IPS-20b (cell line): ENCODE measurements at regions not wholly inside any gene's neighbourhood (a gene's known extent, or its start where the extent isn't known, plus 50 kb on each side); places are given as distances from the start of the nearest gene placed in this dataset.

Experiments used
- H3K27ac ChIP-seq: one replicate; pipeline ENCODE4 v1.5.1; 2013; ENCODE audit warnings: low read length
- H3K27me3 ChIP-seq: 2 replicates; pipeline ENCODE4 v1.6.1; 2013; ENCODE audit warnings: mild to moderate bottlenecking, low read length, inconsistent platforms; ENCODE audit not compliant: insufficient read depth
- H3K36me3 ChIP-seq: 2 replicates; pipeline ENCODE4 v1.6.1; 2013; ENCODE audit warnings: low read depth, mild to moderate bottlenecking, inconsistent platforms, low read length, moderate library complexity; ENCODE audit not compliant: insufficient read depth
- H3K4me1 ChIP-seq: 2 replicates; pipeline ENCODE4 v1.6.1; 2013; ENCODE audit warnings: mild to moderate bottlenecking, control low read depth, inconsistent platforms, low read length, moderate library complexity; ENCODE audit not compliant: insufficient read depth
- H3K4me3 ChIP-seq: 2 replicates; pipeline ENCODE4 v1.5.1; 2013; ENCODE audit warnings: mild to moderate bottlenecking, low read length, inconsistent platforms
- H3K9ac ChIP-seq: 2 replicates; pipeline ENCODE4 v1.6.1; 2013; ENCODE audit warnings: low read depth, mild to moderate bottlenecking, inconsistent platforms, low read length, moderate library complexity
- H3K9me3 ChIP-seq: 2 replicates; pipeline ENCODE4 v1.6.1; 2013; ENCODE audit warnings: mild to moderate bottlenecking, low read depth, low read length, inconsistent platforms; ENCODE audit not compliant: insufficient read depth

- no peaks in the 10 kb centered on the region for H3K9me3 ChIP-seq
- H3K27me3 ChIP-seq, result no peaks in the 10 kb centered on the region
- H3K9ac ChIP-seq, result no peak overlapping the region
- H3K27ac ChIP-seq, result no peak overlapping the region
- H3K36me3 ChIP-seq, result no peaks in the 10 kb centered on the region
- no peaks in the 10 kb centered on the region for H3K4me1 ChIP-seq
- no peak overlapping the region for H3K4me3 ChIP-seq
These were observed 575.0 kb downstream of the DCDC2C start for GRCh38 chr2:4278392-4278791.

- no peak overlapping the region for H3K9ac ChIP-seq
- no peaks in the 10 kb centered on the region for H3K36me3 ChIP-seq
- no peak overlapping the region for H3K27ac ChIP-seq
- H3K27me3 ChIP-seq, result no peaks in the 10 kb centered on the region
- H3K9me3 ChIP-seq, result no peaks in the 10 kb centered on the region
- H3K4me3 ChIP-seq, result no peak overlapping the region
- H3K4me1 ChIP-seq, result no peaks in the 10 kb centered on the region
These were observed 576.1 kb downstream of the DCDC2C start for GRCh38 chr2:4279431-4279830.

GRCh38 chr2:4291430-4291829, 588.1 kb downstream of the DCDC2C start:
- Histone ChIP-seq H3K9me3 (no peaks in the 10 kb centered on the region), H3K36me3 (no peaks in the 10 kb centered on the region), H3K27ac (no peak overlapping the region), H3K4me1 (no peaks in the 10 kb centered on the region), H3K4me3 (no peak overlapping the region), H3K9ac (no peak overlapping the region), H3K27me3 (no peaks in the 10 kb centered on the region)

DNA sequence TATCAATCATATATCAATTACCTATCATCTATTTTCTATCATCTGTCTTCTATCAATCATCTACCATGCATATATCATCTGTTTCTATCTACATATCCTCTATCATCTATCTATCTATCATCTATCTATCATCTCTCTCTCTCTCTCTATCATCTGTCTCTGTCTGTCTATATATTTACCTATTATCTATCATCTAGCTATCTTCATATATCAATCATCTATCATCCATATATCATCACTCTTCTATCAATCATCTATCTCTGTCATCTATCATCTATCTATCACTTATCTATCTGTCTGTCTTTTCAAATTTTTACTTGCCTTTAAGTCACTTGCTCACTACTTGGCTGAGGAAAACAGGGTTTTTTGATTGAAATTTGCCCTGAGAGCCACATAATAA, 592.3 kb downstream of the DCDC2C start:
- Histone ChIP-seq H3K9ac (no peak overlapping the region), H3K9me3 (no peaks in the 10 kb centered on the region), H3K27ac (no peak overlapping the region), H3K4me1 (no peaks in the 10 kb centered on the region), H3K36me3 (no peaks in the 10 kb centered on the region), H3K27me3 (no peaks in the 10 kb centered on the region), H3K4me3 (no peak overlapping the region)

DNA sequence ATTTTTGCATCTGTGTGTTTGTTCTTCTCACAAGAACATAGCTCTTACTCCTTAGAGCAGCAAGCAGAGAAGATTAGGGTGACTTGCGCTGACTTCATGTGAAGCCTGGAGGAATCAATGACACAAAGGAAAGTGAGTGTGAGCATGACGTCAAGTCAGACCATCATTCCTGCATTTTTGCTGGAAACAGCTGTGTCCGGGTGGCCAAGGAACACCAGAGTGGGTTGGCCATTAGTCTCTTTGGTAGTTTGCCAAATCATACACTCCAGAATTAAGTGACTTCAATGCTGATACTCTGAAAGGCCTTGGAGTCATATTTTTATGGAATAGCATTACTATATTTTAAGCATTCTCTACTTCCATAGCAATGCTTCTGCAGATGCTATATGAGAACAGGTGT, 597.2 kb downstream of the DCDC2C start:
- no peaks in the 10 kb centered on the region for H3K36me3 ChIP-seq
- no peaks in the 10 kb centered on the region for H3K4me1 ChIP-seq
- H3K9me3 ChIP-seq, result no peaks in the 10 kb centered on the region
- H3K27me3 ChIP-seq, result no peaks in the 10 kb centered on the region
- H3K4me3 ChIP-seq, result no peak overlapping the region
- no peak overlapping the region for H3K27ac ChIP-seq
- no peak overlapping the region for H3K9ac ChIP-seq

DNA sequence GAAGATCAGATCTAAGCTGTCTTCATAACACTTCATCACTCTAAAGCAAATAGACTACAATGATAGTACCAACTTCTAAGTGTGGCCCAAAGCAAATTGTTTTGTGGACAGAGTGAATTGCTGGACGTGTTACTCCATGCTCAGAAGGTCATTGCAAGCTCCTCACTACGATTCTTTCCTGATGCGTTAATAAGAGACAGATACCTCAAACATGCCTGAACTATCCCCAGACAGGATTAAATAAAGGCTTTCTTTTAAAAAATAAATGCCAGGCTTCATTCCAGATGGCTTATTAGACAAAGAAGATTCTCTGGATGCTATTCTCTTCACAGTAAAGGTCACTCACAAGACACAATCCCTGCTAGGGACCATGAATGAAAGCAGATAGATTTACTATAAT, 621.2 kb downstream of the DCDC2C start:
- Histone ChIP-seq H3K27me3 (no peaks in the 10 kb centered on the region), H3K36me3 (no peaks in the 10 kb centered on the region), H3K9me3 (no peaks in the 10 kb centered on the region), H3K4me1 (no peaks in the 10 kb centered on the region), H3K4me3 (no peak overlapping the region), H3K27ac (no peak overlapping the region), H3K9ac (no peak overlapping the region)

DNA sequence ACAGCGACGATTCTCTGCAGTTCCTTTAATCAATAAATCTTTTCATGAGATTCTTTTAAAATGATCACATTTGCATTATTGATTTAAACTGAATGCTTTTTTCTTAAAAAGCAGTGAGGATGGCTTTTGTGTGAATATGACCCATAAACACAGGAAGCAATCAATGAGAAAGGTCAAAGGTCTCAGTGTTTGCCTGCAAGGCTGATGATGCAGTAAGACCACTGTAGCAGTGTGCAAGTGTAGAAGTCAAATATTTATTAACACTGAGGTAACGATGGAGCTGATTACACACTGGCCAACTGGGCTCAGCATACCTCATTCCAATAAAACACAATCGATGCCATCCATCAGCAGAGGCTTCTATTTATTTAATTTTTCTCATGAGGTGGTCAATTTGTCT, 633.5 kb downstream of the DCDC2C start:
- Histone ChIP-seq H3K4me3 (no peak overlapping the region), H3K27ac (no peak overlapping the region), H3K9me3 (peaks cover 7% of the 10 kb centered on the region), H3K27me3 (no peaks in the 10 kb centered on the region), H3K4me1 (peaks cover 5% of the 10 kb centered on the region; the same call in 1 of the 2 replicates), H3K36me3 (no peaks in the 10 kb centered on the region), H3K9ac (no peak overlapping the region)

DNA sequence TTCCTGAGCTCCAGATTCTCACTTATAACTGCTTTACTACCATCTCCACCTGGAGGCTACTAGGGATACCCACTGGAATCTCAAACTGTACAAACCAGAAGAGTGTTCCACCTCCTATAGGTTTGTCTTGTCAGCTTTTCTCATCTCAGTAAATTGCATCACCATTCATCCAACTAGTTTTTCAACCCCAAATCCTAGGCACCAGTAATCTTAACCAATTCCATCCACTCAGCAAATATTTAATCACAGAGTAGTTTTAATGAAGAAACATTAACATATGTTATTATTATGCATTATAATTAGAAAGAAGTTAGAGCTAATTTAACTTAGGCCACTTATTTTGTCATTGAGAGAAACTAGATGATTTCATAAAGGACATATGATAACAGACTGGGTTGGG, 635.0 kb downstream of the DCDC2C start:
- peaks cover 8% of the 10 kb centered on the region for H3K9me3 ChIP-seq
- H3K36me3 ChIP-seq, result no peaks in the 10 kb centered on the region
- no peaks in the 10 kb centered on the region for H3K27me3 ChIP-seq
- H3K4me3 ChIP-seq, result no peak overlapping the region
- H3K4me1 ChIP-seq, result peaks cover 5% of the 10 kb centered on the region; the same call in 1 of the 2 replicates
- H3K9ac ChIP-seq, result no peak overlapping the region
- no peak overlapping the region for H3K27ac ChIP-seq

DNA sequence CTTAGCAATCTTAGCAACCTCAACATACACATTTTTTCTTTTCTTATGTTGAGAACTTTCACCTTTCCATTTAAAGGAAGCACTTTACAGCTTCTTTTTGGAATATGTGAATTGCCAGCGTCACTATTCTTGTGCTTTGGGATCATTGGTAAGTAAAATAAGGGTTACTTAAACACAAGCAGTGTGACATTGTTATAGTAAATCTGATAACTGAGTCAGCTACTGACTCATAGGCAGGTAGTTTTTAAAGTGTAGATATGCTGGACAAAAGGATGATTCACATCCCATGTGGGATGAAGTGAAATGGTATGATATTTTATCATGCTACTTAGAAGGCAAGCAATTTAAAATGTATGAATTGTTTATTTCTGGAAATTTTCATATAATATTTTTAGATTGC, 637.2 kb downstream of the DCDC2C start:
- Histone ChIP-seq H3K9ac (no peak overlapping the region), H3K27me3 (no peaks in the 10 kb centered on the region), H3K27ac (no peak overlapping the region), H3K36me3 (no peaks in the 10 kb centered on the region), H3K9me3 (peaks cover 8% of the 10 kb centered on the region), H3K4me3 (no peak overlapping the region), H3K4me1 (peaks cover 5% of the 10 kb centered on the region; the same call in 1 of the 2 replicates)

DNA sequence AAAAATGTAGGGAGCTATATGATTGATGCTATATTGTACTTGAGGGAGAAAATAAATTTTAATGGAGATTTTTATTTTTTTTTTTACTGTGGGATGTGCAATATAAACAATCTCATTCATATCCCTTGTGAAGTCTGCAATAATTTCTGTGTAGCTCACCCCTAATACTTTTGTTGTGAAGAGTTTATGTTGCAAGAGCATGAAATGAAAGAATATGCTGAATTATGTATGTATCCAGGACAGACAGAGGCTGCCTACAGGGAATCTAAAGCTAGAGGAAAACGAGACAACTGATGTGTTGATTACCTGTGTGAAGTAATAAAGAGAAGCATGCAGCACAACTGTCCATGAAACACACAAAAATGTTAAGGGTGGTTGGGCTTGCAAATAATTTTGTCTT, 643.3 kb downstream of the DCDC2C start:
- Histone ChIP-seq H3K9me3 (peaks cover 4% of the 10 kb centered on the region; the same call in 1 of the 2 replicates), H3K27ac (no peak overlapping the region), H3K36me3 (no peaks in the 10 kb centered on the region), H3K9ac (no peak overlapping the region), H3K27me3 (no peaks in the 10 kb centered on the region), H3K4me3 (no peak overlapping the region), H3K4me1 (no peaks in the 10 kb centered on the region)

GRCh38 chr2:4353668-4354067, 650.3 kb downstream of the DCDC2C start:
- Histone ChIP-seq H3K9me3 (no peaks in the 10 kb centered on the region), H3K4me3 (no peak overlapping the region), H3K4me1 (no peaks in the 10 kb centered on the region), H3K36me3 (no peaks in the 10 kb centered on the region), H3K27me3 (no peaks in the 10 kb centered on the region), H3K9ac (no peak overlapping the region), H3K27ac (no peak overlapping the region)

DNA sequence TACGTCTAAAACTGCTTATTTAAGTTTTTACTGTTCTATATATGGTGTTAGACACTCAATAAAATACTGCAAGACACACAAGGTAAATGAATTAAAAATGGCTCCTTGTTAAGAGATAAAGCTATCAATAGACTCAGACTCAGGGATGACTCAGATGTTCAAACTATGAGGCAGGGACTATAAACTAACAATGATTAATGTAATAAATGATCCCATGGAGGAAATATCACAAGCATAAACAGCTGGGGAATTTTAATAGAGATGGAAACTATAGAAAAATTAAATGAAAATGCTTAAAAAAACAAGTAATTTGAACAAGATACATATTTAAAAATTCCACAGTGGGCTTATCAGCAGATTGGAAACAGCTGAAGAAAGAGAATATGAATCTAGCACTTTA, 650.8 kb downstream of the DCDC2C start:
- no peak overlapping the region for H3K27ac ChIP-seq
- H3K9ac ChIP-seq, result no peak overlapping the region
- no peak overlapping the region for H3K4me3 ChIP-seq
- H3K4me1 ChIP-seq, result no peaks in the 10 kb centered on the region
- 0 out of 2 replicates have a peak, but pooled peaks cover 3% of the 10 kb centered on the region for H3K9me3 ChIP-seq
- no peaks in the 10 kb centered on the region for H3K27me3 ChIP-seq
- H3K36me3 ChIP-seq, result no peaks in the 10 kb centered on the region

DNA sequence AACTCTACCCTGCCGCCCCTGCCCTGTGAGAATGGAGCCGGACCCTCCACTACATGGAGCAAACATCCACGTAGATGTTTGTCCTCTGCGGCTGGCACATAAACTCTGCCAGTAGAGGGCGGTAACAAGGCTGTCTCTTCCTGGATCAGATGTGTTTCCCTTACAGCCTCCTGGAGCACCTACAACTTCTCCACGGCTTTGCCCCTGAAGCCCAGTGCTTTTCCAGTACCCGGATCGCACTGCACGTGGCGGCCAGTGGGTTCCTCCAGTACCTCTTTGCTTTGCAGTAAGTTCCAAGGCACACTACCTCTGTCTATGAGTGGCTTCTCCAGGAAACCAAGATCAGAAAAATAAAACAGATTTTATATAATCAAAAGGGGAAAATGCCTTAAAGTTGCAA, 651.3 kb downstream of the DCDC2C start:
- H3K9ac ChIP-seq, result no peak overlapping the region
- no peak overlapping the region for H3K4me3 ChIP-seq
- no peaks in the 10 kb centered on the region for H3K4me1 ChIP-seq
- no peaks in the 10 kb centered on the region for H3K36me3 ChIP-seq
- peaks cover 3% of the 10 kb centered on the region; the same call in 1 of the 2 replicates for H3K9me3 ChIP-seq
- no peak overlapping the region for H3K27ac ChIP-seq
- H3K27me3 ChIP-seq, result no peaks in the 10 kb centered on the region
